ENCODE measurements at regions not wholly inside any gene's neighbourhood (a gene's known extent, or its start where the extent isn't known, plus 50 kb on each side); places are given as distances from the start of the nearest gene placed in this dataset.

DNA sequence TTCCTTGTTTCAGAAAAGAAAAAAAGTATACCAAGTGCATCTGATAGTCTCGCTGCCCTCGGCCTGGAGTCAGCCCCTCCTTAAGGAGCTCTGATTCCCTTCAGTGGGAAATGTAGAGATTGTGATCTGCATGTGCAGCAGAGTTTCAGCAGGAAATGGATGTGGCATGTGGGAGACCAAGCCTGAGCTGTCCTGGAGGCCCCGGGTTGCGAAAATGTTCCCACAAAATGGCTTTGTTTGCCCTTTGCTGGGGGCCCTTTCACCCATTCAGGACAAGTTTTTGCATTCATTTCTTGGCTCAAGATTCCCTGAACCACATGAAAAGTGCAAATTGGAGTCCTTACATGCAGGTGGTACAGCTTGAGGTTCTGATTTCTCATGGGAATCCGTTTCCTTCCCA, 230.9 kb downstream of the GADD45G start:
- DNase-seq (ENCODE audit: low spot score), result no peak

DNA sequence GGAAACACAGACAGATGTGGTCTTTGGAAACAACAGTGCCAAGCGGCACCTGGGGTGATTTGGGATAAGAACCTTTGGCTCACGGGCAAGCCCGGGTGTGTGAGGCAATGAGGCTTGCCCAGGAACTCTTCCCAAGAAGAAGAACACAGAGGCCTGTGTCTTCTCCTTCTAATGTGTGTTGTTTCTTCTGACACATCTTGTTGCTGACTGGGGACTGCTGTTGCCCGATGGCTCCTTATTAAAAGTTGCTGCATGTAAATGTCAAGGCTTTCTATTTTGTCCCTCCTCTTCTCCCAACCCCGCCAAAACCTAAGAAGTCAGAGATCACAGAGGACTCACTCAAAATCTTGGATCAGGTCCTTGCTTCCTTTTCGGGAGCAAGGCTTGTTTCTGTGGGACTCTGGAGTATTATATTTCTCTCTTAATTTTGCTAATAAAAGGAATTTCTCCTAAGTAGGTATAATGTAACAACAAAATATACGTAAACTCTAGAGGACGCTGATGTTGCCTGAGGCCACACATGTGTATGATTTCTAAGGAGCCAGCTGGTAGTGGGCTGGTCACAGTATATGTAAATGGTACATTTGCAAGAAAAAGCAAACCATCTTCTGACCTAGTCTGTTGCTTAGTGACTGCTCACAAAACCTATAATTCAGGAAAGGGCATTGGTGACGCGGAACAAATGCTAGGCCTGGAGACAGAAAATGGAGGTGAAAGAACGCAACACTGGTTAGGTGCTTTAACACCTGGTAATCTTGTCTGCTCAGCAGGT, 232.5 kb downstream of the GADD45G start:
- DNase-seq (ENCODE audit: low spot score), result no peak

GRCh38 chr9:89837934-89838310, 233.1 kb downstream of the GADD45G start:
- DNase-seq (ENCODE audit: low spot score), result no peak

DNA sequence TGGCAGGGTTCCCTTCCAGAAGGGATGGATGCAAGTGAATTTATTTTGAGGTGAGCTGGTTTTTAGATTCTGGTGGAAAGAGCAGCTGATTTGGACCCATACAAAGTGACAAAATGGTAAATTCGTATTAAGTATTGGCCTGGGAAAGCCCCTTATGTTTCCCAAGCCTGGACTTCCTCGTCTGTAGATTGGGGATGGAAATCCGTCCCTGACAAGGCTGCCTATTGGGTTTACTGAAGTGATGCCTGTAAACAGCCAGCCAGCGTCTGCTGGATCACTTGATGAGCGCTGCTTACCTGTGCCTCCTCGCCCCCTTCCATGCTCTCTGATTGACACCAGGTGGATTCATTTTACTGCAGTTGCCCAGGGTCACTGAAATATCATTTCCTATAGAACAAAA, 233.8 kb downstream of the GADD45G start:
- no peak for DNase-seq (ENCODE audit: low spot score)

- no peak for DNase-seq (ENCODE audit: low spot score)
These were observed 234.6 kb downstream of the GADD45G start for GRCh38 chr9:89839449-89839848.

- no peak for DNase-seq (ENCODE audit: low spot score)
These were observed 235.1 kb downstream of the GADD45G start for GRCh38 chr9:89839952-89840351.

GRCh38 chr9:89841456-89841855, 236.6 kb downstream of the GADD45G start:
- DNase-seq (ENCODE audit: low spot score), result no peak

DNA sequence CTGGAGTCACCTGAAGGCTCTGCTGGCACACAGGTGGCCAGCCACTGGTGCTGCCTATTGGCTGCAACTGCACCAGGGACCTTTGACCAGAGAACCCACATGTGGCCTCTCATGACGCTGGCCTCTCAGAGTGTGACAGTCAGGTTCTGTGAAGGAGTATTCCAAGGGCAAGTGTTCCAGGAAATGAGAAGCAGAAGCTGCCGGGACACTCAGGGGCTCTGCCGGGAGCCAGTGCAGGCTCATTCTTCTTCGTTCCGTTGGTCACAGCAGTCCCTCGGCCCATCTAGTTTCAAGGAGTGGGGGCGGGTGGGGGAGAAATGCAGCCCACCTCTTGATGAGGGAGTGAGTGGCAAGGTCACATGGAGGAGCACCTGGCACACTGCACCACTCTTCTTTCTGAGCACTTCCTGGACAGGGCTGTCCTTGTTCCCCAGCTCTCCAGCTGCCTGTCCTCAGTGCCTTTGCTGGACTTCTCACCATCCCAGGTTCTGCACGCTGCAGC, 237.5 kb downstream of the GADD45G start:
- no peak for DNase-seq (ENCODE audit: low spot score)

GRCh38 chr9:89843074-89843473, 238.3 kb downstream of the GADD45G start:
- no peak for DNase-seq (ENCODE audit: low spot score)

- DNase-seq (ENCODE audit: low spot score), result no peak
These were observed 238.8 kb downstream of the GADD45G start for GRCh38 chr9:89843591-89843990.

- no peak for DNase-seq (ENCODE audit: low spot score)
These were observed 239.3 kb downstream of the GADD45G start for GRCh38 chr9:89844075-89844474.

DNA sequence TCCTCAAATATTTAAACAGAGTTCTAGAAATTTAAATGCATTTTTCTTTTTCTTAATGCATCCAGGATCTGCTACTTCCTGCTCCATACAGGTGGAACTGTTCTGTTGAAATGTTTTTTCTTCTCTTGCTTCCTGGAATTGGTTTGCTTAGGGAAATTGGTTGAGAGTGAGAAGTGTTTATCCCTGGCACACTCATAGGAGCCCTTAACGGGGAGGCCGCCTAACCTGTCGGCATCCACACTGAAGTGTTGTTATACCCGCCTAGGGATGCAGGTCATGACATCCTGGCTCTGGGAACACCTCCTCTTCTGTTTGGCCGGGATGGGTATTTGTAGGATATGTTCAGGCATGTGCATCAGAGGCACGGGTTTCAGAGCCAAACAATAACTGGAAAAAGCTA, 239.7 kb downstream of the GADD45G start:
- no peak for DNase-seq (ENCODE audit: low spot score)

GRCh38 chr9:89845321-89845720, 240.5 kb downstream of the GADD45G start:
- peak; percentile 85 for DNase-seq (ENCODE audit: low spot score)

DNA sequence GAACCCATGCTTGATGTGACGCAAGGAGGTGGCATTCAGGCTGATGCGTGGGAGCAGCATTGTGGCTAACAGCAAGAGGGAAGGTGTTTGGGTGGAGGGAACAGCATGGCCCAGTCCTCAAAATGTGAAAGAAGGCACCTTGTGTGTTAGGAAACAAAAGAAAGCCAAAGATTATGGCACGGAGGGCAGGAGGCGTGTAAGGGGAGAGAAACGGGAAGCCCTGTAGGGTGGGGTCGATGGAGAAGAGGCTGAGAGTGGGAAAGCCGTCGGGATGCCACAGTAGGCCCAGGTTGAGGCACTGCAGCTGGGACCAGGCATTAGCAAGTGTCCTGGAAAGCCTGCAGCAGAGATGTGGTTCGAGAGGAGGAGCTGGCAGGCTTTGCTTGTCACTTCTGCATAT, 241.1 kb downstream of the GADD45G start:
- peak; percentile 47 for DNase-seq (ENCODE audit: low spot score)

- peak; percentile 62 for DNase-seq (ENCODE audit: low spot score)
These were observed 243.5 kb downstream of the GADD45G start for GRCh38 chr9:89848060-89849040.

- DNase-seq (ENCODE audit: low spot score), result peak; percentile 20
These were observed 244.3 kb downstream of the GADD45G start for GRCh38 chr9:89849096-89849495.

DNA sequence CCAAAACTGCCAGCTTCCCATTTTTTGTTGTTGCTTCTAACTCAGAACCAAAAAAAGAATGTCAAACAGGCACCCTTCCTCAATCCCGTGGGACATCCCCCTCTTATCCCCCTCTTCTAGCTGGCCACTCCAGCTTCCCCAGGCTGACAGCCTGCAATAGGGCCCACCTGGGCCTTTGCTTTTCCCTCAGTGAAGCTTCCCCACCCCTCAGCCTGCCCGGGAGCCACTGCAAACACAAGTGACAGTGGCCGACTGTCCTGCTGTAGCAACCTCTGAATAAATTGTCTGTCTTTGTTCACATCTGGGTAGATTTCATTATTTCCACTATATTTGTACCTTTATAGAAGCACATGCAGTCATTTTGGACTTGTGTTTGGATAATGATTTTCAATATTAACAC, 245.3 kb downstream of the GADD45G start:
- peak; percentile 28 for DNase-seq (ENCODE audit: low spot score)

DNA sequence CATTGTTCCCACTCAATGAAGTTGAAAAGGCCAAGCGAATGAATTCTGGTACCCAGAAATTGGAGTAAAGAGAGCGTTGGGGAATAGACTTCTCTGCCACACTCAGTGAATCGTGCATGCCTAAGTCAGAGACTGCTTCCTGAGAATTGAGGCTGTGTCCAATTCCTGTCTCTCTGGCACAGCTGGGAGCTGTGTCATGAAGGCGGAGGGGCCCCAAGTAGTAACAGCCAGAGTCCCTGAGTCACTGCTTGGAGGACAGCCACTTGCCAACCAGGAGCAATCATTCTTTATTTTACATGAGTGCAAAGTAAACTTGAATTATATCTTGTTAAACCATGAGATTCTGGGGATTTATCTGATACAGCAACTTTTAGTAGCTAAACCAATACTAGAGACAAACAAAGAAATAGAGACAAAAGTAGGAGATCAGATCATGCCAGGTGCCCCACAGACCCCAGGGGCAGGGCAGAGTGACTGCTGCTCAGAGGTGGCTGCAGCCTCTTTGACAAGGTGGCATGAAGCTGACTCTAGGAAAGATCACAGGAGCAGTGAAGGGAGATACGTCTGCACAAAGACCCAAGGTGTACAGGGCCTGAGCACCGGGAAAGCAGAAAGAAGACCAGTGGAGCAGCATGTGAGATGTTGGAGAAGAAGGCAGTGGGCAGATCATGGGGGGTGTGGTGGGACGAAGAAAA, 246.0 kb downstream of the GADD45G start:
- peak; percentile 59 for DNase-seq (ENCODE audit: low spot score)

- DNase-seq (ENCODE audit: low spot score), result peak; percentile 55
These were observed 248.3 kb downstream of the GADD45G start for GRCh38 chr9:89853161-89853560.

DNA sequence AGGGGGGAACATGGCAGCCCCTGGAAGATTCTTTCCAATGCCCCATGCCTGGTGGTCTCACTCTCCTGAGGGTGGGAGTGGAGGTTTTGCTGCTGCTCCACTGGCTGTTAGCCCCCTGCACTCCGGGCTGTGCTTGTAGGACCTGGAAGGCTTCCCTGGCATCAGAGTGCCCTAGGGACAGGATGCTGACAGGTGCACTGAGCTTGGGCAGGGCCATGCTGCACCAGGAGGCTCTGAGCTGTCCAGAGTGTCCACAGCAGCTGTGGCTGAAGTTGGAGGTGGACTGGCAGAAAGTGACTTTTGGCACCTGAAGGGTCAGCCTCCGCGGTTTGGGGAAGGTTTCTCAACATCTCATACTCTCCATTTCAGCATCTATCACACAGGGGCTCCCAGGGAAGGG, 249.1 kb downstream of the GADD45G start:
- peak; percentile 51 for DNase-seq (ENCODE audit: low spot score)

DNA sequence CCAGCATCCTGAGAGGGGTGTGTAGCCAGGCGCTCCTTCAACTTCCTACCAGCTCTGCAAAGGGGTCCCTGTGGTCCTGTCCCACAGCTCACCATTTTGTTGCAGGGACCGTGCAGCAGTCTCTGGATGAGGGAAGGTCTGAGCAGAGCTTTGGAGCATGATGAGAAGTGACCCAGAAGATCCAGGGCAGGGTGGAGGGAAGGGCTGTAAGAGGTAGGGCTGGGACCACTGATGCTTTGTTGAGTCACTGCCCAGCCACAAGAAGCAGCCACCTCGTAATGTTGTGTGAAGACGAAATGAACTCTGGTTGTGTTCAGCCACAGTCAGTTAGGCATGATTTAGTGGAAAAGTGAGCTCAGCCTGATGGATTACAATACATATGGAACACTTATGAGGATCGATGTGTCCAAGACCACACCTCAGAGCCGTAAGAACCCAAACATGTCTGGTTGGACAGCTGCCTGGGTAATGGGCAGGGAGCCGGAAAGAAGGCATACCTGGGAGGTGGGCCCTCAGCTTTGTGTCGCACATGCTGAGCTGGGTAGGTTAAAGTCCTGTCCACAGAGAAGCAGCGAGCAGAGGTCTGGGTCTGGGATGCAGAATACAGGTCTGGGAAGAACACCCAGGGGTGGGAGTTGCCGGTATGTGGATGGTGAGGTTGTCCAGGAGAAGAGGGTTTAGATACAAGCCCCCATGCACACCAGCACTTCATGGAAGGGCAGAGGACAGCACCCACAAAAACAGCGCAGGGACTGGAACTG, 250.1 kb downstream of the GADD45G start:
- peak; percentile 49 for DNase-seq (ENCODE audit: low spot score)
